Ovary (tissue), 7 donors: ENCODE measurements at regions not wholly inside any gene's neighbourhood (a gene's known extent, or its start where the extent isn't known, plus 50 kb on each side); places are given as distances from the start of the nearest gene placed in this dataset.

ENCODE experiments used
- DNase-seq, 5 donors: peaks; one replicate each; pipeline ENCODE4 v3.0.0-alpha.2; 2019 to 2020
- H3K27ac ChIP-seq, 2 donors: fragments of 200-600 bp; one replicate each; pipeline versions ENCODE4 v1.5.1 to v1.8.0; 2019 to 2022
- H3K27me3 ChIP-seq: fragments of 200-600 bp; one replicate; pipeline ENCODE4 v1.8.0; 2022
- H3K36me3 ChIP-seq: fragments of 200-600 bp; sonication (generic); one replicate; pipeline ENCODE4 v1.5.1; 2019
- H3K4me1 ChIP-seq: one replicate; pipeline ENCODE4 v1.8.1; 2013; ENCODE audit warnings: mild to moderate bottlenecking, moderate library complexity; ENCODE audit not compliant: insufficient read depth
- H3K4me3 ChIP-seq: fragments of 200-600 bp; sonication (generic); one replicate; pipeline ENCODE4 v1.5.1; 2017
- H3K9me3 ChIP-seq, 2 donors: fragments of 200-600 bp in 1 of 2; sonication (generic) in 1 of 2; one replicate each; pipeline versions ENCODE4 v1.5.1 to v1.8.1; 2013 to 2019; ENCODE audit warnings: mild to moderate bottlenecking in 1 of 2, moderate library complexity in 1 of 2
- EP300 ChIP-seq: sonication (generic); formaldehyde crosslinking; IDR thresholded peaks from one replicate; pipeline ENCODE4 v1.6.1; 2017; ENCODE audit warnings: antibody characterized with exemption
- POLR2A ChIP-seq: fragments of 450-650 bp; IDR thresholded peaks from one replicate; pipeline ENCODE4 v1.6.1; 2017; ENCODE audit warnings: antibody characterized with exemption, mild to moderate bottlenecking, moderate library complexity
- WGBS, 3 donors: extraction: QIAGEN DNeasy Blood & Tissue Kit in 1 of 3; methylation state at CpG; one replicate each; pipeline versions ENCODE4 v1.1.5 to v1.1.7; 2013 to 2017; 5-methylcytosine and 5-hydroxymethylcytosine counted together
- intact Hi-C, 4 donors: fragments of 100-400 bp; cut with DNase I; formaldehyde crosslinking; loops; one replicate each; pipeline versions ENCODE4 v1.11.0 to v1.15.1; 2022 to 2023
- TF ChIP-seq, protein P1 (sequence below), 3 donors: fragments of 450-650 bp in 2 of 3; fragments of 200-600 bp in 1 of 3; IDR thresholded peaks; one replicate each; pipeline versions ENCODE4 v1.5.1 to v1.8.0; 2016 to 2022; ENCODE audit warnings: antibody characterized with exemption in 3 of 3, mild to moderate bottlenecking in 1 of 3
- donor health status: DM: no; HTN: no; CAD: no; lungs with moderate emphysema.
- donor health status: DM: no; HTN: no; CAD: no.
- donor health status: Bipolar disorder and iron deficiency.
- donor health status: DM: no; HTN: no; CAD: no.
- donor health status: DM: yes; HTN: yes; CAD: no.

DNA sequence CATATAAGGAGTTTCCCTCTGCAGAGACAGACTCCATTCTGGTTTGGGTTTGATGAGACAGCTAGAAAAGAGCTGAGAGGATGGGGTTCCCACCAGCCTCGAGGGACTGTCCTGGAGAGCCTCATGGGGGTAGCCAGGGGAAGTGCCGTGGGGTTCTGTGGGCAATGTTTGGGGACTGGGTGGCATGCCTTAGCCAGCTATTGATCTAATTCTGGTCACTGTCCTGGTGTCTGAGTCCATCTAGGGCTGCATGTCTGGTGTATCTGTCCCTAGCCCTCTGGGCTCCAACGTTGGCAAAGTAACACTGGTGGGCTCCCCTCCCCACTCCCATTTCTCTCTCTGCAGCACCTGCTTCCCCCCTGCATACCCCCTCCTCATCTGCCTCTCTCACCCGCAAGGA is 135.4 kb downstream of the SMIM20 start:
- DNase-seq: no peak
- intact Hi-C loops: no loop called here
- WGBS, 3 donors: 80 to 90% (median 88%) methylated on average over 4 of the region's 4 CpGs

DNA sequence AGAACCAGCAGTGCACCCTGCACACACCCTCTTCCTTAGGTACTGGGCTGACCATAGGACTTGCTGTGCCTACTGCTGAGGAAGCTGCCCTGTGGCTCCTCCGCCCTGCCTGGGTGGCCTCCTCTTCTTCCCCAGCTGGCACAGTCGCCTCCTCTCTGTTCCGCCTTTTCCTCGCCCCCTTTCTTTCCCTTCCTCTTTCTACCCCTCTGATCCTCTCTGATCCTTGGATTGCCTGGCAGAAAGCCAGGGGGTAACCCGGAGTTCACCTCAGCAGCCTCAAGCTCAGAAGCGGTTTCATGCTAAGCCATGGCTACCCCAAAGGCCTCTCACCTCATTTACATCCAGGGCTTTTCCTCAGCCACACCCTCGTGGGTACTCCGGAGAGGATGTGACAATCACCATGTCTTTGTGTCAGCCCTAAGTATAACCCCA is 136.2 kb downstream of the SMIM20 start:
- Histone ChIP-seq H3K36me3 (no peaks in the 10 kb centered on the region), H3K4me1 (peaks cover 10% of the 10 kb centered on the region), H3K9me3 (no peaks in the 10 kb centered on the region), H3K27me3 (no peaks in the 10 kb centered on the region), H3K4me3 (no peak overlapping the region), H3K27ac (no peak overlapping the region)
- TF ChIP-seq EP300 (no peak), POLR2A (no peak)
- TF ChIP-seq, protein P1, sequence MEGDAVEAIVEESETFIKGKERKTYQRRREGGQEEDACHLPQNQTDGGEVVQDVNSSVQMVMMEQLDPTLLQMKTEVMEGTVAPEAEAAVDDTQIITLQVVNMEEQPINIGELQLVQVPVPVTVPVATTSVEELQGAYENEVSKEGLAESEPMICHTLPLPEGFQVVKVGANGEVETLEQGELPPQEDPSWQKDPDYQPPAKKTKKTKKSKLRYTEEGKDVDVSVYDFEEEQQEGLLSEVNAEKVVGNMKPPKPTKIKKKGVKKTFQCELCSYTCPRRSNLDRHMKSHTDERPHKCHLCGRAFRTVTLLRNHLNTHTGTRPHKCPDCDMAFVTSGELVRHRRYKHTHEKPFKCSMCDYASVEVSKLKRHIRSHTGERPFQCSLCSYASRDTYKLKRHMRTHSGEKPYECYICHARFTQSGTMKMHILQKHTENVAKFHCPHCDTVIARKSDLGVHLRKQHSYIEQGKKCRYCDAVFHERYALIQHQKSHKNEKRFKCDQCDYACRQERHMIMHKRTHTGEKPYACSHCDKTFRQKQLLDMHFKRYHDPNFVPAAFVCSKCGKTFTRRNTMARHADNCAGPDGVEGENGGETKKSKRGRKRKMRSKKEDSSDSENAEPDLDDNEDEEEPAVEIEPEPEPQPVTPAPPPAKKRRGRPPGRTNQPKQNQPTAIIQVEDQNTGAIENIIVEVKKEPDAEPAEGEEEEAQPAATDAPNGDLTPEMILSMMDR (IDR thresholded peaks at IDR 0.05): no peak
- 91 to 93% (median 91%) methylated on average over 8 of the region's 8 CpGs for WGBS, 3 donors
- intact Hi-C loops: loop anchor here in 1 of 4 donors (10.0 kb wide), 1 partner anchor 275 kb away; the partner anchor contains the start of gene RBPJ
- DNase-seq: peak in 1 of 5 donors; percentile 27

More for the DNA sequence above, 135.4 kb downstream of the SMIM20 start:
- no peaks in the 10 kb centered on the region for H3K27me3 ChIP-seq
- no peaks in the 10 kb centered on the region for H3K9me3 ChIP-seq
- TF ChIP-seq, protein P1 (IDR thresholded peaks at IDR 0.05): no peak
- TF ChIP-seq POLR2A (no peak), EP300 (no peak)
- peak overlapping the region; percentile 11 to 82 for H3K27ac ChIP-seq
- peaks cover 10% of the 10 kb centered on the region for H3K4me1 ChIP-seq
- H3K4me3 ChIP-seq: no peak overlapping the region
- no peaks in the 10 kb centered on the region for H3K36me3 ChIP-seq

DNA sequence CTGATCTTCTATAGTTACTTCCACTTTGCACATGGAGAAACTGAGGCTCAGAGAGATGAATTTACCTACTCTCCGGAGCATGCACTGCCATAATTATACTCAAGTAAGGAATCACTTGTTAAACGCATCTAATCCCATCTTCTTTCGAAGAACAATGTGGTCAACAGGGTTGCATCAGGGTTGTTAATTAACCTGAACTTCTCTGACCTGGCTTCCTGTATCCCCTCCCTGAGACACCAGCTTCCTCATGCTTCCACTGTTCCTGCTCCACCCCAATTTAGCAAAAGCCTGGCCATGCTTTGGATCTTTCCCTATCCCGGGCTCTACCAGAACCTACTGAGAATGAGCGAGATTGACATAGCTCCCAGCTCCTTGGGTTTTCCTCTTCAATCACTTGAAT is 136.7 kb downstream of the SMIM20 start:
- Histone ChIP-seq H3K27me3 (no peaks in the 10 kb centered on the region), H3K4me1 (peaks cover 10% of the 10 kb centered on the region), H3K4me3 (no peak overlapping the region), H3K36me3 (no peaks in the 10 kb centered on the region), H3K9me3 (no peaks in the 10 kb centered on the region), H3K27ac (no peak overlapping the region)
- 90 to 96% (median 94%) methylated on average over 5 of the region's 5 CpGs for WGBS, 3 donors
- TF ChIP-seq, protein P1 (IDR thresholded peaks at IDR 0.05): no peak
- TF ChIP-seq POLR2A (no peak), EP300 (no peak)
- DNase-seq: no peak
- intact Hi-C loops: loop anchor here in 1 of 4 donors (10.0 kb wide), 1 partner anchor 274 kb away; the partner anchor contains the start of gene RBPJ

DNA sequence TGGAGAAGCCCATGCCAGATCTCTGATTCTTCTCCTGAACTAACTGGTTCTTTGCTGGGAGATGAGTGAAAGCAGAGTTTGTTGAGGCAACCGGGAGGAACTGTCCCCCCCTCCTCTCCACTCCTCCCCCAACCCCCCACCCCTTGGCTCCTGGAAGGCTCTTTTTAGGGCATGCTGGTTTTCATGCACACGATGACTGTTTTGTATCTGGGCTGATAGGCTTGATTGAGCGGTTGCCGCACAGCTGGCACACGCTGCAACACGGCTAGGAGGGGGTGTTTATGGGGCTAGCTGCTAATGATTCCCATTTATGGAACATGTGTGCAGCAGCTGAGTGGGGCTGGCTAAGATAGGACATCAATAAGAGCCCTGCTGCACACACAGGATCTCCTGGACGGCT is 137.2 kb downstream of the SMIM20 start:
- H3K4me1 ChIP-seq: peaks cover 10% of the 10 kb centered on the region
- H3K9me3 ChIP-seq: no peaks in the 10 kb centered on the region
- TF ChIP-seq POLR2A (no peak), EP300 (no peak)
- TF ChIP-seq, protein P1 (IDR thresholded peaks at IDR 0.05): no peak
- H3K27me3 ChIP-seq: no peaks in the 10 kb centered on the region
- intact Hi-C loops: loop anchor here in 1 of 4 donors (10.0 kb wide), 1 partner anchor 274 kb away; the partner anchor contains the start of gene RBPJ
- no peaks in the 10 kb centered on the region for H3K36me3 ChIP-seq
- no peak overlapping the region for H3K27ac ChIP-seq
- DNase-seq: no peak
- no peak overlapping the region for H3K4me3 ChIP-seq
- WGBS, 3 donors: 19 to 69% (median 45%) methylated on average over 7 of the region's 7 CpGs
